ENCODE measurements at regions not wholly inside any gene's neighbourhood (a gene's known extent, or its start where the extent isn't known, plus 50 kb on each side); places are given as distances from the start of the nearest gene placed in this dataset.
"Not testable (repeated sequence)": the region's sequence is repeated elsewhere in the genome, so short reads cannot be mapped to it uniquely, and the experiment has no call there.

- no peak for TF ChIP-seq DNMT1 (IDR thresholded peaks at IDR 0.05)
- TF ChIP-seq ZC3H8 (IDR thresholded peaks at IDR 0.05): no peak
- no peak for TF ChIP-seq TAL1 (IDR thresholded peaks at IDR 0.05)
- TF ChIP-seq SIRT6 (IDR thresholded peaks at IDR 0.05; ENCODE audit: low read depth, low read length): no peak
- no peak for TF ChIP-seq BCLAF1 (IDR thresholded peaks at IDR 0.05; ENCODE audit: borderline replicate concordance in 1 of 2, control insufficient read depth in 1 of 2, low read depth in 2 of 2, low read length in 1 of 2)
- TF ChIP-seq SIN3A (IDR thresholded peaks at IDR 0.05; ENCODE audit: borderline replicate concordance in 2 of 2, control insufficient read depth in 1 of 2, low read depth in 2 of 2, low read length in 2 of 2): no peak
- TF ChIP-seq VEZF1 (CRISPR knock-in tag; IDR thresholded peaks at IDR 0.05): no peak
Measured at GRCh38 chr11:135001581-135001980, 589.5 kb upstream of the B3GAT1 start (continued).

GRCh38 chr11:135001065-135001464 lies 589.0 kb upstream of the B3GAT1 start:
- CTCF ChIA-PET (ENCODE audit: low intra/inter-chr PET ratio); H3K9me1 ChIP-seq (ENCODE audit: control insufficient read depth, insufficient read depth, low read length); H3K4me1 ChIP-seq (replicated peaks in 1 of 2; ENCODE audit: control insufficient read depth in 2 of 2, insufficient read depth in 2 of 2, low read length in 2 of 2); DNase-seq (ENCODE audit: extremely low read depth in 1 of 4, low spot score in 3 of 4); H3K27me3 ChIP-seq (ENCODE audit: control insufficient read depth in 2 of 2, insufficient read depth in 2 of 2, low read length in 2 of 2); POLR2A ChIA-PET; H3K27ac ChIP-seq (ENCODE audit: extremely low read depth, low read depth, low read length); H3K9ac ChIP-seq (ENCODE audit: insufficient read depth in 1 of 2, low read depth in 2 of 2, low read length in 2 of 2); FAIRE-seq; H3K4me3 ChIP-seq; H3K36me3 ChIP-seq (ENCODE audit: control insufficient read depth, insufficient read depth, low read length); H2AFZ ChIP-seq (ENCODE audit: low read depth, low read length); H3K79me2 ChIP-seq (ENCODE audit: control insufficient read depth, insufficient read depth, low read length); H3K9me3 ChIP-seq (replicated peaks; ENCODE audit: control insufficient read depth, insufficient read depth, low read depth, low read length); H3K4me2 ChIP-seq (ENCODE audit: insufficient read depth, low read length); H4K20me1 ChIP-seq (replicated peaks; ENCODE audit: control insufficient read depth, insufficient read depth, low read length); in situ Hi-C loops (cut with MboI); intact Hi-C loops (cut with micrococcal nuclease); ATAC-seq; BruUV-seq (replicated peaks): not testable (repeated sequence)
- 2% methylated on average over 4 of the region's 5 CpGs for WGBS (ENCODE audit: insufficient coverage, low coverage, missing lambda C conversion rate)
